GM19455 (cell line): ENCODE measurements at regions not wholly inside any gene's neighbourhood (a gene's known extent, or its start where the extent isn't known, plus 50 kb on each side); places are given as distances from the start of the nearest gene placed in this dataset.
"Not testable (repeated sequence)": the region's sequence is repeated elsewhere in the genome, so short reads cannot be mapped to it uniquely, and the experiment has no call there.

Source experiments
- ATAC-seq: cut with Tn5 transposase; IDR thresholded peaks from one replicate; pipeline ENCODE4 v1.9.1; 2021; ENCODE audit not compliant: unreplicated experiment

- ATAC-seq: not testable (repeated sequence)
Measured at GRCh38 chr16:29186306-29187220, 201.7 kb downstream of the LAT start.

- not testable (repeated sequence) for ATAC-seq
Measured at GRCh38 chr16:29185872-29186271, 201.0 kb downstream of the LAT start.

- not testable (repeated sequence) for ATAC-seq
Measured at GRCh38 chr16:29184738-29185438, 200.0 kb downstream of the LAT start.

GRCh38 chr16:29182940-29183868 is 198.4 kb downstream of the LAT start:
- ATAC-seq: not testable (repeated sequence)

- no peak for ATAC-seq
Measured at GRCh38 chr16:29182501-29182900, 197.6 kb downstream of the LAT start.

- not testable (repeated sequence) for ATAC-seq
Measured at GRCh38 chr16:29181921-29182411, 197.1 kb downstream of the LAT start.

- not testable (repeated sequence) for ATAC-seq
Measured at GRCh38 chr16:29181254-29181780, 196.5 kb downstream of the LAT start.

GRCh38 chr16:29180206-29180600 is 195.4 kb downstream of the LAT start:
- not testable (repeated sequence) for ATAC-seq

- ATAC-seq: not testable (repeated sequence)
Measured at GRCh38 chr16:29179401-29180205, 194.8 kb downstream of the LAT start.

- ATAC-seq: not testable (repeated sequence)
Measured at GRCh38 chr16:29177888-29178726, 193.3 kb downstream of the LAT start.

- ATAC-seq: not testable (repeated sequence)
Measured at GRCh38 chr16:29177203-29177887, 192.5 kb downstream of the LAT start.

- not testable (repeated sequence) for ATAC-seq
Measured at GRCh38 chr16:29176822-29177202, 192.0 kb downstream of the LAT start.

GRCh38 chr16:29176154-29176470 is 191.3 kb downstream of the LAT start:
- not testable (repeated sequence) for ATAC-seq

- not testable (repeated sequence) for ATAC-seq
Measured at GRCh38 chr16:29175411-29176153, 190.7 kb downstream of the LAT start.

GRCh38 chr16:29173371-29174305 is 188.8 kb downstream of the LAT start:
- ATAC-seq: not testable (repeated sequence)

- not testable (repeated sequence) for ATAC-seq
Measured at GRCh38 chr16:29172098-29172724, 187.4 kb downstream of the LAT start.
